IMR-90 (cell line): ENCODE measurements at regions not wholly inside any gene's neighbourhood (a gene's known extent, or its start where the extent isn't known, plus 50 kb on each side); places are given as distances from the start of the nearest gene placed in this dataset.

ENCODE experiments used
- ATAC-seq: fragments of 200-7000 bp; cut with Tn5 transposase; 2 replicates; pipeline ENCODE4 v1.9.1; 2020; ENCODE audit warnings: low read depth, mild to moderate bottlenecking, moderate library complexity
- BruUV-seq: library from RNA; stranded (reverse); fragments of 400-500 nt; replicated peaks from 2 replicates; lab custom pipeline; 2021; lab: Mats Ljungman, UMichigan
- CTCF ChIA-PET: fragments of 300-600 bp; formaldehyde crosslinking; extraction: SDS; loops from one replicate; lab custom pipeline; 2021; ENCODE audit warnings: antibody characterized with exemption; lab: Yijun Ruan, JAX
- POLR2A ChIA-PET: fragments of 300-600 bp; sonication (Branson Sonifier 250); formaldehyde crosslinking; loops from one replicate; lab custom pipeline; 2022; ENCODE audit warnings: antibody characterized with exemption; ENCODE audit not compliant: unreplicated experiment; lab: Charles Lee
- DNase-seq: peaks from one replicate; pipeline ENCODE4 v3.0.0; 2013
- H2AFZ ChIP-seq: replicated peaks from 2 replicates; pipeline ENCODE3; 2013; ENCODE audit warnings: low read length, mild to moderate bottlenecking; ENCODE audit not compliant: poor library complexity
- H2AK5ac ChIP-seq: 2 replicates; pipeline ENCODE4 v1.6.1; 2013; ENCODE audit warnings: low read depth, low read length, inconsistent platforms
- H2AK9ac ChIP-seq: replicated peaks from 2 replicates; pipeline ENCODE3; 2013; ENCODE audit warnings: mild to moderate bottlenecking, low read depth, low read length, moderate library complexity; ENCODE audit not compliant: poor library complexity
- H2BK120ac ChIP-seq: 2 replicates; pipeline ENCODE4 v1.6.1; 2013; ENCODE audit warnings: low read depth, low read length, inconsistent platforms
- H2BK15ac ChIP-seq: 3 replicates; pipeline ENCODE4 v1.6.1; 2013; ENCODE audit warnings: low read depth, low read length, inconsistent platforms
- H2BK20ac ChIP-seq: 2 replicates; pipeline ENCODE4 v1.6.1; 2013; ENCODE audit warnings: low read depth, mild to moderate bottlenecking, inconsistent platforms, low read length, moderate library complexity
- H2BK5ac ChIP-seq: 2 replicates; pipeline ENCODE4 v1.6.1; 2013; ENCODE audit warnings: mild to moderate bottlenecking, low read depth, low read length, inconsistent platforms; ENCODE audit not compliant: poor library complexity, severe bottlenecking
- H3K14ac ChIP-seq: replicated peaks from 2 replicates; pipeline ENCODE4 v1.6.1; 2013; ENCODE audit warnings: low read depth, low read length, inconsistent platforms
- H3K18ac ChIP-seq: 2 replicates; pipeline ENCODE4 v1.6.1; 2013; ENCODE audit warnings: low read depth, low read length, control low read depth
- H3K23ac ChIP-seq: 2 replicates; pipeline ENCODE4 v1.6.1; 2013; ENCODE audit warnings: low read depth, low read length, inconsistent platforms
- H3K27ac ChIP-seq: 2 replicates; pipeline ENCODE4 v1.5.1; 2013; ENCODE audit warnings: mild to moderate bottlenecking, control low read depth, low read length; ENCODE audit not compliant: insufficient read depth
- H3K27me3 ChIP-seq: 2 replicates; pipeline ENCODE4 v1.6.1; 2013; ENCODE audit warnings: low read length; ENCODE audit not compliant: control insufficient read depth, insufficient read depth
- H3K36me3 ChIP-seq: 2 replicates; pipeline ENCODE4 v1.6.1; 2013; ENCODE audit warnings: low read length, mixed read lengths; ENCODE audit not compliant: control insufficient read depth, insufficient read depth
- H3K4ac ChIP-seq: 2 replicates; pipeline ENCODE4 v1.6.1; 2013; ENCODE audit warnings: low read depth, low read length, inconsistent platforms
- H3K4me1 ChIP-seq: 2 replicates; pipeline ENCODE4 v1.6.1; 2013; ENCODE audit warnings: low read length, mixed read lengths; ENCODE audit not compliant: control insufficient read depth, insufficient read depth
- H3K4me2 ChIP-seq: 2 replicates; pipeline ENCODE4 v1.6.1; 2013; ENCODE audit warnings: low read depth, mild to moderate bottlenecking, control low read depth, low read length, moderate library complexity
- H3K4me3 ChIP-seq: 2 replicates; pipeline ENCODE4 v1.5.1; 2013; ENCODE audit warnings: low read depth, mild to moderate bottlenecking, control low read depth, low read length, moderate library complexity; ENCODE audit not compliant: insufficient read depth
- H3K56ac ChIP-seq: 2 replicates; pipeline ENCODE4 v1.6.1; 2013; ENCODE audit warnings: low read length, inconsistent platforms; ENCODE audit not compliant: insufficient read depth; ENCODE audit errors: extremely low read depth
- H3K79me1 ChIP-seq, 2 experiments: 2 replicates each; pipeline ENCODE4 v1.6.1; 2013; ENCODE audit warnings: low read length in 2 of 2, inconsistent platforms in 1 of 2, low read depth in 1 of 2
- H3K9ac ChIP-seq: 2 replicates; pipeline ENCODE4 v1.6.1; 2013; ENCODE audit warnings: low read depth, low read length, control low read depth
- H3K9me1 ChIP-seq: 2 replicates; pipeline ENCODE4 v1.6.1; 2013; ENCODE audit warnings: low read length, inconsistent platforms; ENCODE audit not compliant: insufficient read depth
- H3K9me3 ChIP-seq: 2 replicates; pipeline ENCODE4 v1.6.1; 2013; ENCODE audit warnings: low read length; ENCODE audit not compliant: control insufficient read depth, insufficient read depth
- H4K20me1 ChIP-seq: 2 replicates; pipeline ENCODE4 v1.6.1; 2013; ENCODE audit warnings: low read length, inconsistent platforms; ENCODE audit not compliant: insufficient read depth
- H4K5ac ChIP-seq: 2 replicates; pipeline ENCODE4 v1.6.1; 2013; ENCODE audit warnings: mild to moderate bottlenecking, low read depth, low read length, control low read depth
- H4K8ac ChIP-seq, 2 experiments: 2 replicates each; pipeline ENCODE4 v1.6.1; 2013; ENCODE audit warnings: low read depth in 2 of 2, low read length in 2 of 2, control low read depth in 1 of 2, inconsistent platforms in 1 of 2
- H4K91ac ChIP-seq: 2 replicates; pipeline ENCODE4 v1.6.1; 2013; ENCODE audit warnings: low read depth, low read length, inconsistent platforms; ENCODE audit not compliant: insufficient read depth
- BHLHE40 ChIP-seq: fragments of 150-350 bp; IDR thresholded peaks from 2 replicates; pipeline ENCODE4 v1.6.1; 2016; ENCODE audit warnings: mild to moderate bottlenecking, low read depth, low read length
- MAFK ChIP-seq: IDR thresholded peaks from 2 replicates; pipeline ENCODE4 v1.6.1; 2012; ENCODE audit warnings: low read depth, low read length, improper control_type of control experiment
- WGBS, 2 experiments: methylation state at CpG; one replicate each; pipeline versions ENCODE4 v1.1.5 to v1.1.7; 2013; ENCODE audit warnings: missing lambda C conversion rate in 2 of 2; ENCODE audit not compliant: insufficient read length in 1 of 2; ENCODE audit errors: extremely low coverage in 2 of 2; 5-methylcytosine and 5-hydroxymethylcytosine counted together
- dilution Hi-C: fragments of 300-500 bp; cut with HindIII; formaldehyde crosslinking; loops from one replicate; pipeline ENCODE4 v1.14.3; 2018; ENCODE audit warnings: low sequenced_read_pairs; ENCODE audit not compliant: unreplicated experiment
- in situ Hi-C: fragments of 300-500 bp; cut with MboI; formaldehyde crosslinking; loops from 3 replicates; pipeline ENCODE4 v1.14.3; 2019; ENCODE audit warnings: low sequenced_read_pairs, inconsistent platforms, mixed read lengths
- intact Hi-C: fragments of 100-400 bp; cut with micrococcal nuclease; formaldehyde crosslinking; loops from 2 replicates; pipeline ENCODE4 v1.10.0; 2022

- ChIA-PET POLR2A (no interaction called here), CTCF (interaction anchor here (0.5 kb wide), 1 partner anchor 1021 kb away, joined by 8 read pairs; no protein-coding TSS in a partner anchor)
- Histone ChIP-seq H2BK5ac (no peak overlapping the region), H3K79me1 (no peaks in the 10 kb centered on the region), H2BK20ac (no peak overlapping the region), H3K9me3 (no peaks in the 10 kb centered on the region), H3K27me3 (peaks cover 17% of the 10 kb centered on the region), H4K91ac (no peak overlapping the region), H3K18ac (no peak overlapping the region), H2BK120ac (no peak overlapping the region), H3K4ac (no peak overlapping the region), H3K9me1 (no peaks in the 10 kb centered on the region), H3K4me2 (no peak overlapping the region), H2AFZ (no peak overlapping the region), H3K4me3 (no peak overlapping the region), H3K23ac (no peak overlapping the region), H2AK9ac (peak overlapping the region; percentile 50), H3K9ac (no peak overlapping the region), H3K14ac (no peak overlapping the region), H3K56ac (no peak overlapping the region), H2BK15ac (no peak overlapping the region), H4K20me1 (no peaks in the 10 kb centered on the region), H3K27ac (no peak overlapping the region), H3K4me1 (peaks cover 4% of the 10 kb centered on the region; the same call in 1 of the 2 replicates), H3K36me3 (no peaks in the 10 kb centered on the region), H4K5ac (no peak overlapping the region), H2AK5ac (no peak overlapping the region), H4K8ac (no peak overlapping the region)
- 100% methylated on average over 2 of the region's 6 CpGs; no CpG with 5 or more reads in 1 of the 2 experiments for WGBS, 2 experiments
- dilution Hi-C loops (no loop called here), in situ Hi-C loops (loop anchor here (25.0 kb wide), 1 partner anchor 615 kb away; the partner anchor contains the start of genes LNX2 and POLR1D), intact Hi-C loops (no loop called here)
- TF ChIP-seq MAFK (peak; percentile 72), BHLHE40 (no peak)
- no peak for DNase-seq
- ATAC-seq, result no peak
- BruUV-seq, result no TSS peak
Measured at GRCh38 chr13:26996965-26997752, 174.5 kb downstream of the USP12 start.
